ENCODE measurements at regions not wholly inside any gene's neighbourhood (a gene's known extent, or its start where the extent isn't known, plus 50 kb on each side); places are given as distances from the start of the nearest gene placed in this dataset.

DNA sequence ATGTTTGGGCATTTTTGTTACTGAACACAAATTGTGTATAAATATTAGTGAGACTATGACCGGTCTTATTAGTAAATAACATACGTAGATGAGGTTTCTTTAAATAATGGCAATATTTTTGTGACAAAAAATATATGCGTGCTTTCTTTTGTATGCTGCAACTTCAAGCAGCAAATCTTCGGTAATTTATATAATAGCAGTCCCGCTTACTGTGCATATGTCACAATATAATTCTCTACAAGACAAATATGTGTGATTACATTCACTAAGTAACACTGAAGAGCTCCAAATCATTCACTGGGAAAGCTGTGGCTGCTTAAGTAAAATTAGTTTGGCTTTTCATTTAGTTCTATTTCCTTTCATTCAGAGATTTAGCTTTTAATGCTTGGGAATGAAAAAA, 376.0 kb downstream of the CYLC2 start (continued):
- TF ChIP-seq, protein P1, sequence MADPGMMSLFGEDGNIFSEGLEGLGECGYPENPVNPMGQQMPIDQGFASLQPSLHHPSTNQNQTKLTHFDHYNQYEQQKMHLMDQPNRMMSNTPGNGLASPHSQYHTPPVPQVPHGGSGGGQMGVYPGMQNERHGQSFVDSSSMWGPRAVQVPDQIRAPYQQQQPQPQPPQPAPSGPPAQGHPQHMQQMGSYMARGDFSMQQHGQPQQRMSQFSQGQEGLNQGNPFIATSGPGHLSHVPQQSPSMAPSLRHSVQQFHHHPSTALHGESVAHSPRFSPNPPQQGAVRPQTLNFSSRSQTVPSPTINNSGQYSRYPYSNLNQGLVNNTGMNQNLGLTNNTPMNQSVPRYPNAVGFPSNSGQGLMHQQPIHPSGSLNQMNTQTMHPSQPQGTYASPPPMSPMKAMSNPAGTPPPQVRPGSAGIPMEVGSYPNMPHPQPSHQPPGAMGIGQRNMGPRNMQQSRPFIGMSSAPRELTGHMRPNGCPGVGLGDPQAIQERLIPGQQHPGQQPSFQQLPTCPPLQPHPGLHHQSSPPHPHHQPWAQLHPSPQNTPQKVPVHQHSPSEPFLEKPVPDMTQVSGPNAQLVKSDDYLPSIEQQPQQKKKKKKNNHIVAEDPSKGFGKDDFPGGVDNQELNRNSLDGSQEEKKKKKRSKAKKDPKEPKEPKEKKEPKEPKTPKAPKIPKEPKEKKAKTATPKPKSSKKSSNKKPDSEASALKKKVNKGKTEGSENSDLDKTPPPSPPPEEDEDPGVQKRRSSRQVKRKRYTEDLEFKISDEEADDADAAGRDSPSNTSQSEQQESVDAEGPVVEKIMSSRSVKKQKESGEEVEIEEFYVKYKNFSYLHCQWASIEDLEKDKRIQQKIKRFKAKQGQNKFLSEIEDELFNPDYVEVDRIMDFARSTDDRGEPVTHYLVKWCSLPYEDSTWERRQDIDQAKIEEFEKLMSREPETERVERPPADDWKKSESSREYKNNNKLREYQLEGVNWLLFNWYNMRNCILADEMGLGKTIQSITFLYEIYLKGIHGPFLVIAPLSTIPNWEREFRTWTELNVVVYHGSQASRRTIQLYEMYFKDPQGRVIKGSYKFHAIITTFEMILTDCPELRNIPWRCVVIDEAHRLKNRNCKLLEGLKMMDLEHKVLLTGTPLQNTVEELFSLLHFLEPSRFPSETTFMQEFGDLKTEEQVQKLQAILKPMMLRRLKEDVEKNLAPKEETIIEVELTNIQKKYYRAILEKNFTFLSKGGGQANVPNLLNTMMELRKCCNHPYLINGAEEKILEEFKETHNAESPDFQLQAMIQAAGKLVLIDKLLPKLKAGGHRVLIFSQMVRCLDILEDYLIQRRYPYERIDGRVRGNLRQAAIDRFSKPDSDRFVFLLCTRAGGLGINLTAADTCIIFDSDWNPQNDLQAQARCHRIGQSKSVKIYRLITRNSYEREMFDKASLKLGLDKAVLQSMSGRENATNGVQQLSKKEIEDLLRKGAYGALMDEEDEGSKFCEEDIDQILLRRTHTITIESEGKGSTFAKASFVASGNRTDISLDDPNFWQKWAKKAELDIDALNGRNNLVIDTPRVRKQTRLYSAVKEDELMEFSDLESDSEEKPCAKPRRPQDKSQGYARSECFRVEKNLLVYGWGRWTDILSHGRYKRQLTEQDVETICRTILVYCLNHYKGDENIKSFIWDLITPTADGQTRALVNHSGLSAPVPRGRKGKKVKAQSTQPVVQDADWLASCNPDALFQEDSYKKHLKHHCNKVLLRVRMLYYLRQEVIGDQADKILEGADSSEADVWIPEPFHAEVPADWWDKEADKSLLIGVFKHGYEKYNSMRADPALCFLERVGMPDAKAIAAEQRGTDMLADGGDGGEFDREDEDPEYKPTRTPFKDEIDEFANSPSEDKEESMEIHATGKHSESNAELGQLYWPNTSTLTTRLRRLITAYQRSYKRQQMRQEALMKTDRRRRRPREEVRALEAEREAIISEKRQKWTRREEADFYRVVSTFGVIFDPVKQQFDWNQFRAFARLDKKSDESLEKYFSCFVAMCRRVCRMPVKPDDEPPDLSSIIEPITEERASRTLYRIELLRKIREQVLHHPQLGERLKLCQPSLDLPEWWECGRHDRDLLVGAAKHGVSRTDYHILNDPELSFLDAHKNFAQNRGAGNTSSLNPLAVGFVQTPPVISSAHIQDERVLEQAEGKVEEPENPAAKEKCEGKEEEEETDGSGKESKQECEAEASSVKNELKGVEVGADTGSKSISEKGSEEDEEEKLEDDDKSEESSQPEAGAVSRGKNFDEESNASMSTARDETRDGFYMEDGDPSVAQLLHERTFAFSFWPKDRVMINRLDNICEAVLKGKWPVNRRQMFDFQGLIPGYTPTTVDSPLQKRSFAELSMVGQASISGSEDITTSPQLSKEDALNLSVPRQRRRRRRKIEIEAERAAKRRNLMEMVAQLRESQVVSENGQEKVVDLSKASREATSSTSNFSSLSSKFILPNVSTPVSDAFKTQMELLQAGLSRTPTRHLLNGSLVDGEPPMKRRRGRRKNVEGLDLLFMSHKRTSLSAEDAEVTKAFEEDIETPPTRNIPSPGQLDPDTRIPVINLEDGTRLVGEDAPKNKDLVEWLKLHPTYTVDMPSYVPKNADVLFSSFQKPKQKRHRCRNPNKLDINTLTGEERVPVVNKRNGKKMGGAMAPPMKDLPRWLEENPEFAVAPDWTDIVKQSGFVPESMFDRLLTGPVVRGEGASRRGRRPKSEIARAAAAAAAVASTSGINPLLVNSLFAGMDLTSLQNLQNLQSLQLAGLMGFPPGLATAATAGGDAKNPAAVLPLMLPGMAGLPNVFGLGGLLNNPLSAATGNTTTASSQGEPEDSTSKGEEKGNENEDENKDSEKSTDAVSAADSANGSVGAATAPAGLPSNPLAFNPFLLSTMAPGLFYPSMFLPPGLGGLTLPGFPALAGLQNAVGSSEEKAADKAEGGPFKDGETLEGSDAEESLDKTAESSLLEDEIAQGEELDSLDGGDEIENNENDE (IDR thresholded peaks at IDR 0.05; ENCODE audit: insufficient replicate concordance, low read length), result no peak
- TF ChIP-seq BRCA1 (IDR thresholded peaks at IDR 0.05; ENCODE audit: low read depth, low read length) (no peak), RXRA (IDR thresholded peaks at IDR 0.05; ENCODE audit: insufficient read depth, low read depth, low read length) (no peak), CTBP2 (IDR thresholded peaks at IDR 0.05; ENCODE audit: borderline replicate concordance, insufficient read depth, insufficient read length, low read length) (no peak), MAFK (IDR thresholded peaks at IDR 0.05; ENCODE audit: low read depth, low read length) (no peak), ASH2L (IDR thresholded peaks at IDR 0.05; ENCODE audit: low read length) (no peak), POU5F1 (IDR thresholded peaks at IDR 0.05; ENCODE audit: low read depth, low read length) (no peak), TCF12 (IDR thresholded peaks at IDR 0.05; ENCODE audit: low read depth, low read length) (no peak), GTF2F1 (IDR thresholded peaks at IDR 0.05; ENCODE audit: borderline replicate concordance, low read depth, low read length) (no peak), YY1 (IDR thresholded peaks at IDR 0.05; ENCODE audit: low read depth, low read length) (no peak), RNF2 (IDR thresholded peaks at IDR 0.05; ENCODE audit: borderline replicate concordance, low read depth, low read length, missing control alignments, poor library complexity, severe bottlenecking) (no peak)
- TF ChIP-seq, protein P2, sequence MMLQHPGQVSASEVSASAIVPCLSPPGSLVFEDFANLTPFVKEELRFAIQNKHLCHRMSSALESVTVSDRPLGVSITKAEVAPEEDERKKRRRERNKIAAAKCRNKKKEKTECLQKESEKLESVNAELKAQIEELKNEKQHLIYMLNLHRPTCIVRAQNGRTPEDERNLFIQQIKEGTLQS (IDR thresholded peaks at IDR 0.05; ENCODE audit: insufficient read depth, low read depth, low read length), result no peak
